ENCODE measurements at regions not wholly inside any gene's neighbourhood (a gene's known extent, or its start where the extent isn't known, plus 50 kb on each side); places are given as distances from the start of the nearest gene placed in this dataset.

GRCh38 chr5:2586016-2586715 is 165.3 kb downstream of the IRX2 start:
- Histone ChIP-seq H3K9me3 (peaks cover 0 to 50% (median 0%) of the 10 kb centered on the region in 8 donors), H3K27me3 (replicated peaks in 1 of 7) (no peaks in the 10 kb centered on the region), H3K4me3 (no peak overlapping the region), H3K27ac (no peak overlapping the region), H3K36me3 (no peaks in the 10 kb centered on the region), H3K4me1 (no peaks in the 10 kb centered on the region)
- DNase-seq = no peak
- TF ChIP-seq POLR2AphosphoS5 (IDR thresholded peaks at IDR 0.05) (no peak), CTCF (IDR thresholded peaks at IDR 0.05 in 8 of 11, conservative IDR thresholded peaks at IDR 0.05 in 3 of 11) (no peak), POLR2A (IDR thresholded peaks at IDR 0.05) (no peak)
- intact Hi-C loops (cut with DNase I; ENCODE audit: low total_unique reads) = no loop called here
- WGBS, 5 donors = 84 to 96% (median 93%) methylated on average over 8 to 9 of the region's 9 CpGs

GRCh38 chr5:2584579-2585269 is 166.8 kb downstream of the IRX2 start:
- Histone ChIP-seq H3K27me3 (replicated peaks in 1 of 7) (no peaks in the 10 kb centered on the region), H3K4me1 (no peaks in the 10 kb centered on the region), H3K36me3 (no peaks in the 10 kb centered on the region), H3K9me3 (peaks cover 0 to 41% (median 0%) of the 10 kb centered on the region in 8 donors), H3K27ac (no peak overlapping the region), H3K4me3 (no peak overlapping the region)
- TF ChIP-seq CTCF (IDR thresholded peaks at IDR 0.05 in 8 of 11, conservative IDR thresholded peaks at IDR 0.05 in 3 of 11) = no peak
- no peak for TF ChIP-seq POLR2AphosphoS5 (IDR thresholded peaks at IDR 0.05)
- no peak for TF ChIP-seq POLR2A (IDR thresholded peaks at IDR 0.05)
- WGBS, 5 donors = 61 to 84% (median 68%) methylated on average over 3 of the region's 3 CpGs
- no peak for DNase-seq
- intact Hi-C loops (cut with DNase I; ENCODE audit: low total_unique reads) = no loop called here

GRCh38 chr5:2582507-2582906 is 169.0 kb downstream of the IRX2 start:
- peaks cover 0 to 41% (median 0%) of the 10 kb centered on the region in 8 donors for H3K9me3 ChIP-seq
- TF ChIP-seq POLR2AphosphoS5 (IDR thresholded peaks at IDR 0.05) (no peak), POLR2A (IDR thresholded peaks at IDR 0.05) (no peak), CTCF (IDR thresholded peaks at IDR 0.05 in 8 of 11, conservative IDR thresholded peaks at IDR 0.05 in 3 of 11) (no peak)
- intact Hi-C loops (cut with DNase I; ENCODE audit: low total_unique reads) = no loop called here
- H3K4me3 ChIP-seq = no peak overlapping the region
- H3K36me3 ChIP-seq = no peaks in the 10 kb centered on the region
- H3K27ac ChIP-seq = no peak overlapping the region
- H3K27me3 ChIP-seq (replicated peaks in 1 of 7) = no peaks in the 10 kb centered on the region
- WGBS, 5 donors = 83 to 89% (median 89%) methylated on average over 4 of the region's 4 CpGs
- no peaks in the 10 kb centered on the region for H3K4me1 ChIP-seq
- no peak for DNase-seq

GRCh38 chr5:2582106-2582505 is 169.4 kb downstream of the IRX2 start:
- H3K27ac ChIP-seq = no peak overlapping the region
- no peak for TF ChIP-seq POLR2AphosphoS5 (IDR thresholded peaks at IDR 0.05)
- no peak for TF ChIP-seq CTCF (IDR thresholded peaks at IDR 0.05 in 8 of 11, conservative IDR thresholded peaks at IDR 0.05 in 3 of 11)
- TF ChIP-seq POLR2A (IDR thresholded peaks at IDR 0.05) = no peak
- no peak overlapping the region for H3K4me3 ChIP-seq
- H3K9me3 ChIP-seq = peaks cover 0 to 37% (median 0%) of the 10 kb centered on the region in 8 donors
- intact Hi-C loops (cut with DNase I; ENCODE audit: low total_unique reads) = no loop called here
- WGBS, 5 donors = 82 to 91% (median 87%) methylated on average over 7 of the region's 7 CpGs
- no peak for DNase-seq
- H3K4me1 ChIP-seq = no peaks in the 10 kb centered on the region
- no peaks in the 10 kb centered on the region for H3K27me3 ChIP-seq (replicated peaks in 1 of 7)
- no peaks in the 10 kb centered on the region for H3K36me3 ChIP-seq

Measured in spleen (tissue), 11 donors.